ENCODE measurements at regions not wholly inside any gene's neighbourhood (a gene's known extent, or its start where the extent isn't known, plus 50 kb on each side); places are given as distances from the start of the nearest gene placed in this dataset.

- no peaks in the 10 kb centered on the region for H3K36me3 ChIP-seq
- no peak overlapping the region for H2AFZ ChIP-seq (replicated peaks)
- H3K4me3 ChIP-seq: no peak overlapping the region
- H3K9me3 ChIP-seq (ENCODE audit: low read depth): no peaks in the 10 kb centered on the region
- Mint-ChIP-seq H3K4me3 (no peak overlapping the region), H3K27me3 (ENCODE audit: insufficient read depth, low read depth) (no peaks in the 10 kb centered on the region), H3K27ac (no peak overlapping the region), H3K36me3 (no peaks in the 10 kb centered on the region), H3K4me1 (peaks cover 3% of the 10 kb centered on the region), H3K9me3 (no peaks in the 10 kb centered on the region)
- H3K79me2 ChIP-seq (ENCODE audit: low read depth): no peaks in the 10 kb centered on the region
- no peaks in the 10 kb centered on the region for H3K27me3 ChIP-seq
- no peaks in the 10 kb centered on the region for H3F3A ChIP-seq (ENCODE audit: low read depth)
- no peak for DNase-seq (ENCODE audit: low spot score)
- no peaks in the 10 kb centered on the region for H3K4me1 ChIP-seq
- no peak overlapping the region for H3K27ac ChIP-seq
- TF ChIP-seq EZH2 (IDR thresholded peaks at IDR 0.05) (no peak), EZH2phosphoT487 (IDR thresholded peaks at IDR 0.05) (no peak), CTCF (IDR thresholded peaks at IDR 0.05) (no peak)
- H3K9ac ChIP-seq: no peak overlapping the region
- no peaks in the 10 kb centered on the region for H4K20me1 ChIP-seq (ENCODE audit: low read depth)
- H3K4me2 ChIP-seq: no peak overlapping the region
Observed at GRCh38 chr17:12549499-12550041, 116.1 kb upstream of the MYOCD start.

- H3K27me3 Mint-ChIP-seq (ENCODE audit: insufficient read depth, low read depth): no peaks in the 10 kb centered on the region
- Histone ChIP-seq H3K9me3 (ENCODE audit: low read depth) (no peaks in the 10 kb centered on the region), H2AFZ (replicated peaks) (peak overlapping the region; percentile 29), H3K36me3 (no peaks in the 10 kb centered on the region), H3F3A (ENCODE audit: low read depth) (no peaks in the 10 kb centered on the region), H4K20me1 (ENCODE audit: low read depth) (no peaks in the 10 kb centered on the region), H3K9ac (no peak overlapping the region), H3K27ac (no peak overlapping the region), H3K4me2 (no peak overlapping the region), H3K4me3 (no peak overlapping the region), H3K4me1 (no peaks in the 10 kb centered on the region), H3K27me3 (no peaks in the 10 kb centered on the region), H3K79me2 (ENCODE audit: low read depth) (no peaks in the 10 kb centered on the region)
- H3K4me1 Mint-ChIP-seq: peaks cover 3% of the 10 kb centered on the region
- DNase-seq (ENCODE audit: low spot score): no peak
- no peak overlapping the region for H3K27ac Mint-ChIP-seq
- no peaks in the 10 kb centered on the region for H3K9me3 Mint-ChIP-seq
- H3K4me3 Mint-ChIP-seq: no peak overlapping the region
- TF ChIP-seq EZH2phosphoT487 (IDR thresholded peaks at IDR 0.05) (no peak), CTCF (IDR thresholded peaks at IDR 0.05) (no peak), EZH2 (IDR thresholded peaks at IDR 0.05) (no peak)
- H3K36me3 Mint-ChIP-seq: no peaks in the 10 kb centered on the region
Observed at GRCh38 chr17:12553625-12554024, 112.1 kb upstream of the MYOCD start.

DNA sequence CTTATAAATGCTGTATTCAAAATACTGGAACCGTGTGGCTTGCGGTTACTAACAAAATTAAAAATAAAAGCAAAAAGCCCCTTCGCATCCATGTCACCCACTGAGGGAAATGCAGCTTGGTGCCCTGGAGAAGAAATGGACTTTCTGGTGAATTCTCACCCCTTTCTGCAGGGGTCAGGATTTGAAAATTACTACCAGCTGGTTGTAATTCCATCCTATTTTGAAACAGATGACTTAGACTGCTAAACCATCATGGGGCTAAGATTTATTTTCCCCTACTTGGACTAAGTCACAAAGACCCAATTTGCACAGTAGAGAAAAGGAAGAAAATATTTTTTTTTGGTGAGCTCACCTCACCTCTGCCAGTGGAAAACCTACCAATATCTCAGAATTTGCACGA lies 111.4 kb upstream of the MYOCD start:
- peaks cover 1% of the 10 kb centered on the region for H3K4me1 Mint-ChIP-seq
- no peaks in the 10 kb centered on the region for H3K36me3 ChIP-seq
- no peak overlapping the region for H3K9ac ChIP-seq
- no peaks in the 10 kb centered on the region for H3K27me3 ChIP-seq
- H3K27ac ChIP-seq: no peak overlapping the region
- H3K36me3 Mint-ChIP-seq: no peaks in the 10 kb centered on the region
- DNase-seq (ENCODE audit: low spot score): no peak
- no peaks in the 10 kb centered on the region for H3K27me3 Mint-ChIP-seq (ENCODE audit: insufficient read depth, low read depth)
- no peaks in the 10 kb centered on the region for H3K9me3 ChIP-seq (ENCODE audit: low read depth)
- no peaks in the 10 kb centered on the region for H3F3A ChIP-seq (ENCODE audit: low read depth)
- no peak overlapping the region for H3K4me3 Mint-ChIP-seq
- no peak overlapping the region for H3K27ac Mint-ChIP-seq
- H3K9me3 Mint-ChIP-seq: no peaks in the 10 kb centered on the region
- H3K79me2 ChIP-seq (ENCODE audit: low read depth): no peaks in the 10 kb centered on the region
- no peak overlapping the region for H3K4me2 ChIP-seq
- no peak overlapping the region for H2AFZ ChIP-seq (replicated peaks)
- H4K20me1 ChIP-seq (ENCODE audit: low read depth): no peaks in the 10 kb centered on the region
- TF ChIP-seq EZH2 (IDR thresholded peaks at IDR 0.05): no peak
- no peak for TF ChIP-seq CTCF (IDR thresholded peaks at IDR 0.05)
- no peak for TF ChIP-seq EZH2phosphoT487 (IDR thresholded peaks at IDR 0.05)
- H3K4me1 ChIP-seq: no peaks in the 10 kb centered on the region
- H3K4me3 ChIP-seq: no peak overlapping the region

Data from neural progenitor cell (in vitro differentiated cells).